Activated T-cell treated with anti-CD3 and anti-CD28 coated beads for 1 hour (primary cell): ENCODE measurements at regions not wholly inside any gene's neighbourhood (a gene's known extent, or its start where the extent isn't known, plus 50 kb on each side); places are given as distances from the start of the nearest gene placed in this dataset.

Experiments used
- DNase-seq: peaks from one replicate; pipeline ENCODE4 v3.0.0-alpha.2; 2020; ENCODE audit warnings: low read depth

GRCh38 chr5:5629607-5629978 lies 207.1 kb downstream of the ICE1 start:
- DNase-seq, result no peak

GRCh38 chr5:5628866-5629606 lies 206.6 kb downstream of the ICE1 start:
- DNase-seq, result no peak

- DNase-seq, result no peak
These were observed 203.9 kb downstream of the ICE1 start for GRCh38 chr5:5626412-5626811.

GRCh38 chr5:5625491-5625890 lies 203.0 kb downstream of the ICE1 start:
- no peak for DNase-seq

- no peak for DNase-seq
These were observed 200.9 kb downstream of the ICE1 start for GRCh38 chr5:5623397-5623796.

- no peak for DNase-seq
These were observed 200.3 kb downstream of the ICE1 start for GRCh38 chr5:5622806-5623205.

- no peak for DNase-seq
These were observed 197.1 kb downstream of the ICE1 start for GRCh38 chr5:5619546-5619945.

GRCh38 chr5:5617024-5617423 lies 194.5 kb downstream of the ICE1 start:
- no peak for DNase-seq

- DNase-seq, result no peak
These were observed 193.9 kb downstream of the ICE1 start for GRCh38 chr5:5616247-5616895.

- DNase-seq, result no peak
These were observed 193.1 kb downstream of the ICE1 start for GRCh38 chr5:5615569-5615968.

GRCh38 chr5:5613261-5613990 lies 190.9 kb downstream of the ICE1 start:
- no peak for DNase-seq

- DNase-seq, result no peak
These were observed 189.6 kb downstream of the ICE1 start for GRCh38 chr5:5612096-5612495.

GRCh38 chr5:5609935-5610334 lies 187.5 kb downstream of the ICE1 start:
- DNase-seq, result no peak

GRCh38 chr5:5605170-5605764 lies 182.8 kb downstream of the ICE1 start:
- no peak for DNase-seq

GRCh38 chr5:5602554-5602953 lies 180.1 kb downstream of the ICE1 start:
- no peak for DNase-seq

GRCh38 chr5:5598547-5599113 lies 176.2 kb downstream of the ICE1 start:
- DNase-seq, result no peak

GRCh38 chr5:5593391-5593790 lies 170.9 kb downstream of the ICE1 start:
- no peak for DNase-seq

- DNase-seq, result no peak
These were observed 170.1 kb downstream of the ICE1 start for GRCh38 chr5:5592541-5592940.

GRCh38 chr5:5591567-5591966 lies 169.1 kb downstream of the ICE1 start:
- no peak for DNase-seq

- DNase-seq, result no peak
These were observed 167.4 kb downstream of the ICE1 start for GRCh38 chr5:5589857-5590256.

- no peak for DNase-seq
These were observed 166.7 kb downstream of the ICE1 start for GRCh38 chr5:5588887-5589826.
